ENCODE measurements at regions not wholly inside any gene's neighbourhood (a gene's known extent, or its start where the extent isn't known, plus 50 kb on each side); places are given as distances from the start of the nearest gene placed in this dataset.

DNA sequence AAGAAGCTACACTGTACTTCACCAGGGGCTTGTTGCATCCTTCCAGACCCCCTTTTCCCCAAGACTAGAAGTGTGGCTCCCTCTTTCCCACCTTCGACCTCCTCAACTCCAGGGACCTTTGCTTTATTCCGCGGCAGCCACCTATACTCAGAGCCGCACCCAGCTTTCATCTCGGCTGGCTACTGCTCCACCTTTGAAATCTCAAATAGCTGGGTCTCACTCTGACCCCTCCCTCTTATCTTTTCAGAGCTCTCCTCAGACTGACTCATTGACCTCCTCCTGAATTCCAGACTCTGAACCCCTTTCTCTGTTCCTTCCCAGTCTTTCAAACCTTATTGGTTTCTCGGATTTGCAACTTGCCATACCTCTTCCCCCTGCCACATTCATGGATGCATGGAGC is 144.7 kb upstream of the JUN start:
- intact Hi-C loops (cut with micrococcal nuclease; ENCODE audit: unreplicated experiment): no loop called here
- peaks cover 15% of the 10 kb centered on the region for H3K36me3 Mint-ChIP-seq (ENCODE audit: insufficient read depth, unreplicated experiment)
- TF ChIP-seq, protein P1, sequence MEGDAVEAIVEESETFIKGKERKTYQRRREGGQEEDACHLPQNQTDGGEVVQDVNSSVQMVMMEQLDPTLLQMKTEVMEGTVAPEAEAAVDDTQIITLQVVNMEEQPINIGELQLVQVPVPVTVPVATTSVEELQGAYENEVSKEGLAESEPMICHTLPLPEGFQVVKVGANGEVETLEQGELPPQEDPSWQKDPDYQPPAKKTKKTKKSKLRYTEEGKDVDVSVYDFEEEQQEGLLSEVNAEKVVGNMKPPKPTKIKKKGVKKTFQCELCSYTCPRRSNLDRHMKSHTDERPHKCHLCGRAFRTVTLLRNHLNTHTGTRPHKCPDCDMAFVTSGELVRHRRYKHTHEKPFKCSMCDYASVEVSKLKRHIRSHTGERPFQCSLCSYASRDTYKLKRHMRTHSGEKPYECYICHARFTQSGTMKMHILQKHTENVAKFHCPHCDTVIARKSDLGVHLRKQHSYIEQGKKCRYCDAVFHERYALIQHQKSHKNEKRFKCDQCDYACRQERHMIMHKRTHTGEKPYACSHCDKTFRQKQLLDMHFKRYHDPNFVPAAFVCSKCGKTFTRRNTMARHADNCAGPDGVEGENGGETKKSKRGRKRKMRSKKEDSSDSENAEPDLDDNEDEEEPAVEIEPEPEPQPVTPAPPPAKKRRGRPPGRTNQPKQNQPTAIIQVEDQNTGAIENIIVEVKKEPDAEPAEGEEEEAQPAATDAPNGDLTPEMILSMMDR (IDR thresholded peaks at IDR 0.05; ENCODE audit: unreplicated experiment): no peak
- peak overlapping the region; percentile 20 for H3K27ac Mint-ChIP-seq (ENCODE audit: unreplicated experiment)
- no peak for DNase-seq
- peak overlapping the region; percentile 17 for H3K4me3 Mint-ChIP-seq (ENCODE audit: low read depth, unreplicated experiment)
- CTCF ChIA-PET: no interaction called here
- H3K4me1 Mint-ChIP-seq (ENCODE audit: low read depth, unreplicated experiment): peaks cover 64% of the 10 kb centered on the region
- no peaks in the 10 kb centered on the region for H3K27me3 Mint-ChIP-seq (ENCODE audit: unreplicated experiment)
- no peaks in the 10 kb centered on the region for H3K9me3 Mint-ChIP-seq (ENCODE audit: low read depth, unreplicated experiment)
- BruUV-seq (replicated peaks): no TSS peak

GRCh38 chr1:58929671-58930325 is 146.0 kb upstream of the JUN start:
- no TSS peak for BruUV-seq (replicated peaks)
- DNase-seq: peak; percentile 72
- CTCF ChIA-PET: no interaction called here
- intact Hi-C loops (cut with micrococcal nuclease; ENCODE audit: unreplicated experiment): loop anchor here (10.0 kb wide), 1 partner anchor 145 kb away; no protein-coding TSS in a partner anchor
- TF ChIP-seq, protein P1 (IDR thresholded peaks at IDR 0.05; ENCODE audit: unreplicated experiment): no peak
- H3K27ac Mint-ChIP-seq (ENCODE audit: unreplicated experiment): peak overlapping the region; percentile 29
- no peaks in the 10 kb centered on the region for H3K27me3 Mint-ChIP-seq (ENCODE audit: unreplicated experiment)
- H3K9me3 Mint-ChIP-seq (ENCODE audit: low read depth, unreplicated experiment): no peaks in the 10 kb centered on the region
- H3K36me3 Mint-ChIP-seq (ENCODE audit: insufficient read depth, unreplicated experiment): peaks cover 15% of the 10 kb centered on the region
- peak overlapping the region; percentile 17 for H3K4me3 Mint-ChIP-seq (ENCODE audit: low read depth, unreplicated experiment)
- H3K4me1 Mint-ChIP-seq (ENCODE audit: low read depth, unreplicated experiment): peaks cover 76% of the 10 kb centered on the region

DNA sequence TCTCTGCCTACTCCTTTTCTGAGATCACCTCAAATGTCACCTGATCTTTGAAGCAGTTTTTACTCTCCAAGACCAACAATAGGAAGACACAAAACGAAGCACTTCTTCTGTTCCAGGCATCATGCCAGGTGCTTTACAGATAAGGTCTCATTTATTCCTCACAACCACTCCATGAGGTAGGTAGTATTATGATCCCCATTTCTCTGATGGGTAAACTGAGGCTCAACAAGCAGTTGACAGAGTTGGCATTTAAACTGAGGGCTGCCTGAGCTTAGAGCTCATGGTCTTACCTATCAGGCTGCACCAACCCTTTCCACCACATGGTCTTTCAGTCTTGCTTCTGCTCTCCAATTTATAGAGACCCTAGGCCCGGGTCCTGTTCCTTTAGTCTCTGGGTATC is 147.2 kb upstream of the JUN start:
- Mint-ChIP-seq H3K27ac (ENCODE audit: unreplicated experiment) (peak overlapping the region; percentile 83), H3K27me3 (ENCODE audit: unreplicated experiment) (no peaks in the 10 kb centered on the region), H3K4me3 (ENCODE audit: low read depth, unreplicated experiment) (no peak overlapping the region), H3K9me3 (ENCODE audit: low read depth, unreplicated experiment) (no peaks in the 10 kb centered on the region), H3K4me1 (ENCODE audit: low read depth, unreplicated experiment) (peaks cover 76% of the 10 kb centered on the region), H3K36me3 (ENCODE audit: insufficient read depth, unreplicated experiment) (peaks cover 15% of the 10 kb centered on the region)
- intact Hi-C loops (cut with micrococcal nuclease; ENCODE audit: unreplicated experiment): loop anchor here (10.0 kb wide), 1 partner anchor 144 kb away; no protein-coding TSS in a partner anchor
- DNase-seq: no peak
- CTCF ChIA-PET: no interaction called here
- TF ChIP-seq, protein P1 (IDR thresholded peaks at IDR 0.05; ENCODE audit: unreplicated experiment): no peak
- no TSS peak for BruUV-seq (replicated peaks)

GRCh38 chr1:58931756-58932155 is 147.9 kb upstream of the JUN start:
- intact Hi-C loops (cut with micrococcal nuclease; ENCODE audit: unreplicated experiment): loop anchor here (2.0 to 10.0 kb wide), 3 partner anchors 49 to 147 kb away; partner anchors contain the start of gene JUN
- Mint-ChIP-seq H3K36me3 (ENCODE audit: insufficient read depth, unreplicated experiment) (peaks cover 15% of the 10 kb centered on the region), H3K4me3 (ENCODE audit: low read depth, unreplicated experiment) (peak overlapping the region; percentile 7), H3K27me3 (ENCODE audit: unreplicated experiment) (no peaks in the 10 kb centered on the region), H3K4me1 (ENCODE audit: low read depth, unreplicated experiment) (peaks cover 76% of the 10 kb centered on the region), H3K27ac (ENCODE audit: unreplicated experiment) (peak overlapping the region; percentile 83), H3K9me3 (ENCODE audit: low read depth, unreplicated experiment) (no peaks in the 10 kb centered on the region)
- no peak for DNase-seq
- CTCF ChIA-PET: interaction anchor here (0.7 kb wide), 1 partner anchor 283 kb away, joined by 3 read pairs; no protein-coding TSS in a partner anchor
- TF ChIP-seq, protein P1 (IDR thresholded peaks at IDR 0.05; ENCODE audit: unreplicated experiment): no peak
- no TSS peak for BruUV-seq (replicated peaks)

All from Calu3 (cell line).